ES-I3 (cell line): ENCODE measurements at regions not wholly inside any gene's neighbourhood (a gene's known extent, or its start where the extent isn't known, plus 50 kb on each side); places are given as distances from the start of the nearest gene placed in this dataset.
"Not testable (repeated sequence)": the region's sequence is repeated elsewhere in the genome, so short reads cannot be mapped to it uniquely, and the experiment has no call there.

Source experiments
- H3K36me3 ChIP-seq: 2 replicates; pipeline ENCODE4 v1.6.1; 2013; ENCODE audit warnings: mild to moderate bottlenecking, low read length, control low read depth, moderate library complexity; ENCODE audit not compliant: insufficient read depth
- H3K4me1 ChIP-seq: 2 replicates; pipeline ENCODE4 v1.6.1; 2013; ENCODE audit warnings: mild to moderate bottlenecking, control low read depth, low read length; ENCODE audit not compliant: insufficient read depth
- H3K9ac ChIP-seq: 2 replicates; pipeline ENCODE4 v1.6.1; 2013; ENCODE audit warnings: low read depth, mild to moderate bottlenecking, low read length, moderate library complexity
- H3K9me3 ChIP-seq: 2 replicates; pipeline ENCODE4 v1.6.1; 2013; ENCODE audit warnings: mild to moderate bottlenecking, low read length, moderate library complexity; ENCODE audit not compliant: control insufficient read depth, insufficient read depth

GRCh38 chr3:99330924-99331532 lies 307.4 kb upstream of the COL8A1 start:
- Histone ChIP-seq H3K4me1 (no peaks in the 10 kb centered on the region), H3K9ac (no peak overlapping the region), H3K9me3 (no peaks in the 10 kb centered on the region), H3K36me3 (no peaks in the 10 kb centered on the region)

DNA sequence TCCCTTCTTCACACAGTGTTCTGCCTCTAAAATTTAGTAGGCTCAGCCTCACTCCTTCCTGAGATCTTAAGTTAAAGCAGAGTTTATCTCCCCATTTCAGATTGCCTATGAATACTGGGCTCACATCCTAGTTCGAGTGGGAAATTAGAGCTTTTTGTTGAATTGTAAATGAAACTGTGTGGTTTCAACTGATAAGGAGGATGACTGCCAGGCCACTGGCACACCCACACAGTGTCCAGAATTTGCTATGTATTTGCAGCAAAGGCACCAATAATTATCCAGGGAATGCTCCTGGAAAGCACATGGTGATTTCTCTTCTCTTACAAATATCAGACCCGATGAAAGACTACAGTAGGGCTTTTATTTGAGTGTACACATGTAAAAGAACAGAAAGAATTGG lies 308.1 kb upstream of the COL8A1 start:
- Histone ChIP-seq H3K9me3 (no peaks in the 10 kb centered on the region), H3K9ac (no peak overlapping the region), H3K36me3 (no peaks in the 10 kb centered on the region), H3K4me1 (no peaks in the 10 kb centered on the region)

GRCh38 chr3:99325402-99325801 lies 313.0 kb upstream of the COL8A1 start:
- no peaks in the 10 kb centered on the region for H3K36me3 ChIP-seq
- no peak overlapping the region for H3K9ac ChIP-seq
- H3K4me1 ChIP-seq: no peaks in the 10 kb centered on the region
- H3K9me3 ChIP-seq: no peaks in the 10 kb centered on the region

DNA sequence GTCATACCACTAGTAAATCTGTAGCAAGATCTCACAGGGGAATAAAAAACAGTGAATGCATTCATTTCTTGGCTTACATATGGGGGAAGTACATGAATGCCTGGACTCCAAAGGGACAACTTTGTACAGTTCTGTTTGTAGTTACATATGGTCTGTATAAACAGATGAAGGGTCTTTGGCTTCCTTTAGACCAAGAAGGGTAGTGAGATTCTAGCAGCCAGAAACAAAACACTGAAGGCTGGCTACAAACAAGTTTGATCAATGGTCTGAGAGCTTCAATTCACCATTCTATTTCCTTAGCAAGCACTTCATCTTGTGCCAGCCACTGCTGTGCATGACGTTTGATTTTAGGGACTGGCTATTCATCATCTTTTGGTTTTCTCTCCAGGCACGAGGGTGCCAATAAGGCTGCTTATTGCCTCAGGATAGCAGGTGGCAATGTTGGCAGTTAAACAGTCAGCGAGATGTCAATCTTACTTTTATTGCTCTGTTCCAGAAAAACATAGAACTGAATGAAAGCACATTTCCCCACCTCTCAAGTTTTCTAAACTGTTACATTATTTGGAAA lies 313.7 kb upstream of the COL8A1 start:
- no peak overlapping the region for H3K9ac ChIP-seq
- no peaks in the 10 kb centered on the region for H3K9me3 ChIP-seq
- H3K4me1 ChIP-seq: no peaks in the 10 kb centered on the region
- no peaks in the 10 kb centered on the region for H3K36me3 ChIP-seq

- Histone ChIP-seq H3K9ac (no peak overlapping the region), H3K4me1 (no peaks in the 10 kb centered on the region), H3K9me3 (no peaks in the 10 kb centered on the region), H3K36me3 (no peaks in the 10 kb centered on the region)
These were observed 314.5 kb upstream of the COL8A1 start for GRCh38 chr3:99323940-99324339.

- no peaks in the 10 kb centered on the region for H3K4me1 ChIP-seq
- H3K9me3 ChIP-seq: no peaks in the 10 kb centered on the region
- H3K36me3 ChIP-seq: no peaks in the 10 kb centered on the region
- no peak overlapping the region for H3K9ac ChIP-seq
These were observed 315.8 kb upstream of the COL8A1 start for GRCh38 chr3:99322551-99322950.

DNA sequence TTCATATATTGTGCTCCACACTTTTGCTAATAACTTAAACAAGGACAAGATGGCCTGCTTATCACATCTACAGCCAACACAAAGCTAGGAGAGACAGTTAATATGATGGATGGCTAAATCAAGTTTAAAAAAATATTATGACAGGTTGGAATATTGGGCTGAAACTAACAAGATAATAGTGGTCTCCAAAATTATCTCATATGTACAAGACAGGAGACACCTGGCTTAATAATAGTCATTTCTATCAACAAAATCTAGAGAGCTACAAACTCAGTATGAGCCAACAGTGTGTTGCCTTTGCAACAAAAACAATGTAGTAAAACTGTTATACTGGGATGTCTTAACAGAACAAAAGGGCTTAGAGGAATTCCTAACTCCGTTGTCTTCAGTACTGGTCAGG lies 317.1 kb upstream of the COL8A1 start:
- Histone ChIP-seq H3K36me3 (no peaks in the 10 kb centered on the region), H3K4me1 (no peaks in the 10 kb centered on the region), H3K9ac (no peak overlapping the region), H3K9me3 (no peaks in the 10 kb centered on the region)

DNA sequence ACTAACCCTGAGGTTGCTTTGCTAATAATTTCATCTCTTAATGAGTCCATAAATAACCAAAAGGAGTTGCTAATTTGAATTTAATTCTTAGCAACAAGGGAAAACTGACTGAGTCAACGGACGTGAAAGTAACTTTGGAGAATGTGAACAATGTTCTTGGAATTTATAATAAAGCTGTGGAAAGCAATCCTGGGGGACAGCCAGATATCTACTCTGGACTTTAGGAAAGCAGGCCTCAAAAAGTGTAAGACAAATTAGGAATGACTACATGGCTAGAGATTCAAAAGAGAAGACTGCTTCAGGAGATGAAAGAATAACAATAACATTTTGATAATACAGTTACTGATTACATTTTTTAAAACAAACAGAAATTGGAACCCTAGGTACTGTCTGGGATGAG lies 318.4 kb upstream of the COL8A1 start:
- Histone ChIP-seq H3K9ac (no peak overlapping the region), H3K4me1 (no peaks in the 10 kb centered on the region), H3K9me3 (no peaks in the 10 kb centered on the region), H3K36me3 (no peaks in the 10 kb centered on the region)

DNA sequence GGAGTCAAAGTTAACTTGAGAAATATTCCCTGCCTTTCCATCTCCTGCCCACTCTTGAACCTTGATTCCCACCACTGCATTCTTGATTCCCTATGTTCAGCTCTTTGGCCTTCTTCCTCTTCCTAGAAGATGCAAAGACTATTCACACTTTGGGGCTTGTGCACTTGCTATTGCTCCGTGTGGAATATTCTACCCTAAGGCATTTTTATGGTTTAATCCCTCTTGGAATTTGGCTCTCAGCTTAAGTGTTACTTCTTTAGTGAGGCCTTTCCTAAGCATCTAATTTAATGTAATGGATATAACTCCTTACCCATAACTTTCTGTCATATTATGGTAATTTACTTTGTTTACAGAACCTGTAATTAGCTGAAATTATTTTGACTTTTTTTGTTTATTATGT lies 318.9 kb upstream of the COL8A1 start:
- Histone ChIP-seq H3K9ac (no peak overlapping the region), H3K4me1 (no peaks in the 10 kb centered on the region), H3K36me3 (no peaks in the 10 kb centered on the region), H3K9me3 (no peaks in the 10 kb centered on the region)

- H3K9me3 ChIP-seq: no peaks in the 10 kb centered on the region
- no peaks in the 10 kb centered on the region for H3K4me1 ChIP-seq
- no peaks in the 10 kb centered on the region for H3K36me3 ChIP-seq
- H3K9ac ChIP-seq: no peak overlapping the region
These were observed 321.2 kb upstream of the COL8A1 start for GRCh38 chr3:99317201-99317600.

DNA sequence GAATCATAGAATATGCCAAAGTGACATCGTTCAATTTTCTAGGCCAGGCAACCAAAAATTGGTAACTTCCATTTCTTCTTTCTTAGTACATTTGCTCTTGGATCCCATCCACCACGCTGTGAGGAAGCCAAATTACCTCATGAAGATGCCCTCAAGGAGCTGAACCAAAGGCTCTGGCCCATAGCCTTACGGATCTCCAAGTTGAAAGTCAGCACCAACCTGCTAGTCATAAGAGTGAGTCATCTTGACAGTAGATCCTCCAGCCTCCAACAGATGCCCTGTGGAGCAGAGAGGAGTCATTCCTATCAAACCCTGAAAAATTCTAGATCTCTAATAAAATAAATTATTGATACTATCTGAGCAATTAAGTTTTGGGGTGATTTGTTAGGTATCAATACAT lies 322.5 kb upstream of the COL8A1 start:
- Histone ChIP-seq H3K9ac (no peak overlapping the region), H3K4me1 (no peaks in the 10 kb centered on the region), H3K9me3 (no peaks in the 10 kb centered on the region), H3K36me3 (no peaks in the 10 kb centered on the region)

GRCh38 chr3:99313485-99313884 lies 324.9 kb upstream of the COL8A1 start:
- no peaks in the 10 kb centered on the region for H3K4me1 ChIP-seq
- no peaks in the 10 kb centered on the region for H3K9me3 ChIP-seq
- H3K9ac ChIP-seq: no peak overlapping the region
- no peaks in the 10 kb centered on the region for H3K36me3 ChIP-seq

DNA sequence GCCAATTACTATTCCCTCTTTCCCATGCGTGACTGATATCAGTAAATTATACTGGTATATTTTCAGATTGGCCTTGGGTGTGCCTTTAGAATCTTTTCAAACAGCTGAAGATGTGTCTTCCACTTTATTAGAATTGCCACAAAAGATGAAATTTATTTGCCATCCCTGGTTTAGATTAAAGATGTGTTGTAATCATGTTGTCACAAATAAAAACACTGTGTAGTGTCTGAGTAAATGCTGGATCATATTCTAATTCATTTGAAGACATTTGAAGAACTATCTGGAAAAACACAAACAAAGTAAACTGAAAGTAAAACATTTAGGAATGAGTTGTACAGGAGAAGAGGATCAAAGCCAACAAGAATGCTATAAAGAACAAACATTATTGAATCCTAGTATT lies 339.7 kb upstream of the COL8A1 start:
- Histone ChIP-seq H3K36me3 (no peaks in the 10 kb centered on the region), H3K9me3 (no peaks in the 10 kb centered on the region), H3K4me1 (peaks cover 13% of the 10 kb centered on the region), H3K9ac (no peak overlapping the region)

- Histone ChIP-seq H3K9me3 (no peaks in the 10 kb centered on the region), H3K36me3 (no peaks in the 10 kb centered on the region), H3K4me1 (peaks cover 13% of the 10 kb centered on the region), H3K9ac (no peak overlapping the region)
These were observed 342.6 kb upstream of the COL8A1 start for GRCh38 chr3:99295836-99296235.

DNA sequence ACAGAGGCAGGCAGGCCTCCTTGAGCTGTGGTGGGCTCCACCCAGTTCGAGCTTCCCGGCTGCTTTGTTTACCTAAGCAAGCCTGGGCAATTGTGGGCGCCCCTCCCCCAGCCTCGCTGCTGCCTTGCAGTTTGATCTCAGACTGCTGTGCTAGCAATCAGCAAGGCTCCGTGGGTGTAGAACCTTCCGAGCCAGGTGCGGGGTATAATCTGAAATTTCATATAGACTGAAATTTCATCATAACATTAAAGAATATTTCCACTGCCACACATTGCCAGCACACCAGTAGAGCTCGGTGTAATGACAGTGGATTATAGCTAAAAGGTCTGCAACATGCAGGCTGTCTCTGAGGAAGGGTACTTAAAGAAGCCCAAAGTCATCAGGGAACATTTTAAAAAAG lies 344.3 kb upstream of the COL8A1 start:
- not testable (repeated sequence) for H3K36me3 ChIP-seq
- H3K9ac ChIP-seq: peak overlapping the region; percentile 44; the same call in 1 of the 2 replicates

More for the DNA sequence above, 344.3 kb upstream of the COL8A1 start:
- H3K9me3 ChIP-seq: not testable (repeated sequence)
- peaks cover 13% of the 10 kb centered on the region for H3K4me1 ChIP-seq
